HepG2 (cell line): ENCODE measurements at regions not wholly inside any gene's neighbourhood (a gene's known extent, or its start where the extent isn't known, plus 50 kb on each side); places are given as distances from the start of the nearest gene placed in this dataset.

ENCODE experiments used
- CHD4 ChIP-seq: fragments of 200-600 bp; sonication (generic); IDR thresholded peaks from 2 replicates; pipeline ENCODE4 v1.7.0; 2017; ENCODE audit warnings: mild to moderate bottlenecking, low read length, borderline replicate concordance
- HMG20B ChIP-seq: conservative IDR thresholded peaks from 2 replicates; pipeline ENCODE4 v1.6.1; 2016; ENCODE audit warnings: missing genetic modification reagents, missing compliant biosample characterization
- HOXA7 ChIP-seq: sonication (generic); formaldehyde crosslinking; IDR thresholded peaks from 2 replicates; pipeline ENCODE4 v1.8.1; 2022; ENCODE audit warnings: mild to moderate bottlenecking, missing genetic modification reagents, moderate library complexity
- KAT7 ChIP-seq: IDR thresholded peaks from 2 replicates; pipeline ENCODE4 v1.6.1; 2018; ENCODE audit warnings: borderline replicate concordance, missing compliant biosample characterization
- MYNN ChIP-seq: sonication (generic); formaldehyde crosslinking; IDR thresholded peaks from 2 replicates; pipeline ENCODE4 v1.4.0; 2020; ENCODE audit warnings: mild to moderate bottlenecking, low read depth, missing genetic modification reagents
- RARA ChIP-seq: IDR thresholded peaks from 2 replicates; pipeline ENCODE4 v1.6.1; 2016; ENCODE audit warnings: missing genetic modification reagents, missing compliant biosample characterization
- REXO4 ChIP-seq: sonication (generic); formaldehyde crosslinking; IDR thresholded peaks from 2 replicates; pipeline ENCODE4 v1.8.0; 2022; ENCODE audit warnings: missing genetic modification reagents, mild to moderate bottlenecking, borderline replicate concordance
- SP5 ChIP-seq: IDR thresholded peaks from 2 replicates; pipeline ENCODE4 v1.6.1; 2016; ENCODE audit warnings: low read depth, borderline replicate concordance
- TCF7L2 ChIP-seq: IDR thresholded peaks from 2 replicates; pipeline ENCODE4 v1.6.1; 2011; ENCODE audit warnings: mild to moderate bottlenecking, low read depth, low read length, moderate library complexity
- ZNF382 ChIP-seq: sonication (generic); formaldehyde crosslinking; IDR thresholded peaks from 2 replicates; pipeline ENCODE4 v1.5.0; 2020; ENCODE audit warnings: missing genetic modification reagents, mild to moderate bottlenecking, borderline replicate concordance
- ZNF383 ChIP-seq: sonication (generic); formaldehyde crosslinking; IDR thresholded peaks from 2 replicates; pipeline ENCODE4 v1.4.0; 2020; ENCODE audit warnings: missing genetic modification reagents, mild to moderate bottlenecking, borderline replicate concordance
- ZNF570 ChIP-seq: sonication (generic); formaldehyde crosslinking; IDR thresholded peaks from 2 replicates; pipeline ENCODE4 v1.4.0; 2020; ENCODE audit warnings: mild to moderate bottlenecking, missing genetic modification reagents, borderline replicate concordance
- ZNF7 ChIP-seq: IDR thresholded peaks from 2 replicates; pipeline ENCODE4 v1.6.1; 2016; ENCODE audit warnings: missing biosample characterization, missing genetic modification reagents
- ZNF720 ChIP-seq: sonication (generic); formaldehyde crosslinking; IDR thresholded peaks from 2 replicates; pipeline ENCODE4 v1.4.0; 2020; ENCODE audit warnings: missing genetic modification reagents
- TF ChIP-seq, protein P1 (sequence below): sonication (generic); formaldehyde crosslinking; IDR thresholded peaks from 2 replicates; pipeline ENCODE4 v1.5.1; 2020; ENCODE audit warnings: mild to moderate bottlenecking, moderate library complexity, missing genetic modification reagents
- TF ChIP-seq, protein P2 (sequence below): sonication (generic); formaldehyde crosslinking; IDR thresholded peaks from 2 replicates; pipeline ENCODE4 v1.9.0; 2021; ENCODE audit warnings: missing genetic modification reagents, borderline replicate concordance
- TF ChIP-seq, protein P3 (sequence below): sonication (generic); formaldehyde crosslinking; IDR thresholded peaks from 2 replicates; pipeline ENCODE4 v1.5.1; 2020; ENCODE audit warnings: mild to moderate bottlenecking, missing genetic modification reagents, borderline replicate concordance
- TF ChIP-seq, protein P4 (sequence below): sonication (generic); formaldehyde crosslinking; IDR thresholded peaks from 2 replicates; pipeline ENCODE4 v1.5.0; 2020; ENCODE audit warnings: mild to moderate bottlenecking, low read depth, missing genetic modification reagents, borderline replicate concordance
- TF ChIP-seq, protein P5 (sequence below): sonication (generic); formaldehyde crosslinking; IDR thresholded peaks from 2 replicates; pipeline ENCODE4 v1.5.0; 2020; ENCODE audit warnings: missing genetic modification reagents, mild to moderate bottlenecking, borderline replicate concordance
- TF ChIP-seq, protein P6 (sequence below): sonication (generic); formaldehyde crosslinking; IDR thresholded peaks from 2 replicates; pipeline ENCODE4 v1.5.0; 2020; ENCODE audit warnings: missing genetic modification reagents

DNA sequence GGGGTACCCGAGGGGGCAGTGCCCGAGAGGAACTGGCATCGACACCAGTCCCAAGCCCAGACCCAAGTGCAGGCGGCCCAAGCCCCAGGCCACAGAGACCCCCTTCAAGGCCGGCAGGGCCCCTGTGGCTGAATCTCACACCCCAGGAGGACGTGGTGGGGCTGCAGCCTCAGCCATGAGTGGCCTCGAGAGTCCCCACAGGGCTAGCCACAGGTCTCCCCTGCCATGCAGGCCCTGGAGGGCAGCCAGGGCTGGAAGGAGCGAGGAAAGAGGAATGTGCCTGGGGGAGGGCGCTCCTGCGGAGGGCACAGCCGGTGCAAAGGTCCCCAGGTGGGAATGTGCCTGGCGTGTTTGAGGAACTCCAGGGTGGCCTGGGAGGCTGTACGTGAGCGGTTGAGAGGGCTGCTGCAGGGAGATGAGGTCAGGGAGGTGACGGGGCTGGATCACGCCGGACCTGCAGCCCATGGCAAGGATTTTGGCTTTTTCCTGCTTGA lies 86.1 kb downstream of the NCOR2 start (continued):
- TF ChIP-seq, protein P1, sequence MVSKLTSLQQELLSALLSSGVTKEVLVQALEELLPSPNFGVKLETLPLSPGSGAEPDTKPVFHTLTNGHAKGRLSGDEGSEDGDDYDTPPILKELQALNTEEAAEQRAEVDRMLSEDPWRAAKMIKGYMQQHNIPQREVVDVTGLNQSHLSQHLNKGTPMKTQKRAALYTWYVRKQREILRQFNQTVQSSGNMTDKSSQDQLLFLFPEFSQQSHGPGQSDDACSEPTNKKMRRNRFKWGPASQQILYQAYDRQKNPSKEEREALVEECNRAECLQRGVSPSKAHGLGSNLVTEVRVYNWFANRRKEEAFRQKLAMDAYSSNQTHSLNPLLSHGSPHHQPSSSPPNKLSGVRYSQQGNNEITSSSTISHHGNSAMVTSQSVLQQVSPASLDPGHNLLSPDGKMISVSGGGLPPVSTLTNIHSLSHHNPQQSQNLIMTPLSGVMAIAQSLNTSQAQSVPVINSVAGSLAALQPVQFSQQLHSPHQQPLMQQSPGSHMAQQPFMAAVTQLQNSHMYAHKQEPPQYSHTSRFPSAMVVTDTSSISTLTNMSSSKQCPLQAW (CRISPR knock-in tag), result no peak
- TF ChIP-seq ZNF383 (CRISPR knock-in tag) (no peak), REXO4 (CRISPR knock-in tag) (no peak), KAT7 (CRISPR knock-in tag) (no peak), HOXA7 (CRISPR knock-in tag) (no peak), RARA (peak; percentile 68), HMG20B (CRISPR knock-in tag) (no peak), ZNF7 (CRISPR knock-in tag) (no peak), ZNF570 (CRISPR knock-in tag) (no peak), ZNF720 (CRISPR knock-in tag) (no peak), SP5 (CRISPR knock-in tag) (peak; percentile 49; the same call in 1 of the 2 replicates), TCF7L2 (no peak), ZNF382 (CRISPR knock-in tag) (no peak), CHD4 (no peak), MYNN (CRISPR knock-in tag) (no peak)
- TF ChIP-seq, protein P2, sequence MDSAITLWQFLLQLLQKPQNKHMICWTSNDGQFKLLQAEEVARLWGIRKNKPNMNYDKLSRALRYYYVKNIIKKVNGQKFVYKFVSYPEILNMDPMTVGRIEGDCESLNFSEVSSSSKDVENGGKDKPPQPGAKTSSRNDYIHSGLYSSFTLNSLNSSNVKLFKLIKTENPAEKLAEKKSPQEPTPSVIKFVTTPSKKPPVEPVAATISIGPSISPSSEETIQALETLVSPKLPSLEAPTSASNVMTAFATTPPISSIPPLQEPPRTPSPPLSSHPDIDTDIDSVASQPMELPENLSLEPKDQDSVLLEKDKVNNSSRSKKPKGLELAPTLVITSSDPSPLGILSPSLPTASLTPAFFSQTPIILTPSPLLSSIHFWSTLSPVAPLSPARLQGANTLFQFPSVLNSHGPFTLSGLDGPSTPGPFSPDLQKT (CRISPR knock-in tag), result no peak
- TF ChIP-seq, protein P3, sequence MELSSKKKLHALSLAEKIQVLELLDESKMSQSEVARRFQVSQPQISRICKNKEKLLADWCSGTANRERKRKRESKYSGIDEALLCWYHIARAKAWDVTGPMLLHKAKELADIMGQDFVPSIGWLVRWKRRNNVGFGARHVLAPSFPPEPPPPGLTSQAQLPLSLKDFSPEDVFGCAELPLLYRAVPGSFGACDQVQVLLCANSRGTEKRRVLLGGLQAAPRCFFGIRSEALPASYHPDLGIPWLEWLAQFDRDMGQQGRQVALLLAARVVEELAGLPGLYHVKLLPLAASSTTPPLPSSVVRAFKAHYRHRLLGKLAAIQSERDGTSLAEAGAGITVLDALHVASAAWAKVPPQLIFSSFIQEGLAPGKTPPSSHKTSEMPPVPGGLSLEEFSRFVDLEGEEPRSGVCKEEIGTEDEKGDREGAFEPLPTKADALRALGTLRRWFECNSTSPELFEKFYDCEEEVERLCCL (CRISPR knock-in tag), result no peak
- TF ChIP-seq, protein P4, sequence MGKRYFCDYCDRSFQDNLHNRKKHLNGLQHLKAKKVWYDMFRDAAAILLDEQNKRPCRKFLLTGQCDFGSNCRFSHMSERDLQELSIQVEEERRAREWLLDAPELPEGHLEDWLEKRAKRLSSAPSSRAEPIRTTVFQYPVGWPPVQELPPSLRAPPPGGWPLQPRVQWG (CRISPR knock-in tag), result no peak
- TF ChIP-seq, protein P5, sequence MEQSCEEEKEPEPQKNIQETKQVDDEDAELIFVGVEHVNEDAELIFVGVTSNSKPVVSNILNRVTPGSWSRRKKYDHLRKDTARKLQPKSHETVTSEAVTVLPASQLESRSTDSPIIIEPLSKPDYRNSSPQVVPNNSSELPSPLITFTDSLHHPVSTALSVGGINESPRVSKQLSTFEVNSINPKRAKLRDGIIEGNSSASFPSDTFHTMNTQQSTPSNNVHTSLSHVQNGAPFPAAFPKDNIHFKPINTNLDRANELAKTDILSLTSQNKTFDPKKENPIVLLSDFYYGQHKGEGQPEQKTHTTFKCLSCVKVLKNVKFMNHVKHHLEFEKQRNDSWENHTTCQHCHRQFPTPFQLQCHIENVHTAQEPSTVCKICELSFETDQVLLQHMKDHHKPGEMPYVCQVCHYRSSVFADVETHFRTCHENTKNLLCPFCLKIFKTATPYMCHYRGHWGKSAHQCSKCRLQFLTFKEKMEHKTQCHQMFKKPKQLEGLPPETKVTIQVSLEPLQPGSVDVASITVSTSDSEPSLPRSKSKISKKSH (CRISPR knock-in tag), result no peak
- TF ChIP-seq, protein P6, sequence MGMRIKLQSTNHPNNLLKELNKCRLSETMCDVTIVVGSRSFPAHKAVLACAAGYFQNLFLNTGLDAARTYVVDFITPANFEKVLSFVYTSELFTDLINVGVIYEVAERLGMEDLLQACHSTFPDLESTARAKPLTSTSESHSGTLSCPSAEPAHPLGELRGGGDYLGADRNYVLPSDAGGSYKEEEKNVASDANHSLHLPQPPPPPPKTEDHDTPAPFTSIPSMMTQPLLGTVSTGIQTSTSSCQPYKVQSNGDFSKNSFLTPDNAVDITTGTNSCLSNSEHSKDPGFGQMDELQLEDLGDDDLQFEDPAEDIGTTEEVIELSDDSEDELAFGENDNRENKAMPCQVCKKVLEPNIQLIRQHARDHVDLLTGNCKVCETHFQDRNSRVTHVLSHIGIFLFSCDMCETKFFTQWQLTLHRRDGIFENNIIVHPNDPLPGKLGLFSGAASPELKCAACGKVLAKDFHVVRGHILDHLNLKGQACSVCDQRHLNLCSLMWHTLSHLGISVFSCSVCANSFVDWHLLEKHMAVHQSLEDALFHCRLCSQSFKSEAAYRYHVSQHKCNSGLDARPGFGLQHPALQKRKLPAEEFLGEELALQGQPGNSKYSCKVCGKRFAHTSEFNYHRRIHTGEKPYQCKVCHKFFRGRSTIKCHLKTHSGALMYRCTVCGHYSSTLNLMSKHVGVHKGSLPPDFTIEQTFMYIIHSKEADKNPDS (CRISPR knock-in tag), result no peak
